ENCODE measurements at regions not wholly inside any gene's neighbourhood (a gene's known extent, or its start where the extent isn't known, plus 50 kb on each side); places are given as distances from the start of the nearest gene placed in this dataset.

DNA sequence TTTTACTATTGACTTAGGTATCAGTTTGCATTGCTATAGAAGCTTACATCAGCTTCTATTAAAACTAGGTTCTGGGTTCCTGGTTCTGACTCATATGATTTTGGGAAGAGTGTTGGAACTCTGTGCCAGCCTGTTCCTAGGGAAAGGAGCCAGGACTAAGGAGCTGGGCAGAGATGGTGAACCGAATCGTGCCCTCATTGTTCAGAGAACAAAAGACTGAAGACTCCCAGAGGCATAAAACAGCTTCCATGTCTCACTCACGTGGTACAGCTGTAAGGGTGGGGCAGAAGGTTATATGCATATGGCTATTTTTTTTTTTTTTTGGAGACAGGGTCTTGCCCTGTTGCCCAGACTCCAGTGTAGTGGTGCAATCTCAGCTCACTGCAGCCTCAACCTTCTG is 89.1 kb upstream of the THBS2 start:
- no peaks in the 10 kb centered on the region for H3K4me1 ChIP-seq (ENCODE audit: control insufficient read depth in 5 of 5, insufficient read depth in 5 of 5, low read length in 5 of 5)
- no peaks in the 10 kb centered on the region for H3K27me3 ChIP-seq (ENCODE audit: control insufficient read depth in 3 of 3, insufficient read depth in 3 of 3, low read length in 2 of 3)
- 67 to 73% methylated on average over 3 of the region's 3 CpGs for WGBS, 2 donors
- ATAC-seq (ENCODE audit: insufficient read depth, low FRiP score) (no peak), DNase-seq (no peak)
- H3K4me3 ChIP-seq: no peak overlapping the region
- no peak overlapping the region for H3K9ac ChIP-seq (ENCODE audit: insufficient read depth in 1 of 2, low read length in 2 of 2)
- H3K36me3 ChIP-seq (ENCODE audit: control insufficient read depth in 4 of 4, insufficient read depth in 4 of 4, low read length in 4 of 4): no peaks in the 10 kb centered on the region
- H3K27ac ChIP-seq (ENCODE audit: low read depth in 1 of 2, low read length in 1 of 2): no peak overlapping the region
- peaks cover 0 to 4% (median 0%) of the 10 kb centered on the region in 4 donors for H3K9me3 ChIP-seq (ENCODE audit: control insufficient read depth in 4 of 4, insufficient read depth in 3 of 4, low read length in 3 of 4)
- no peak for TF ChIP-seq CTCF (IDR thresholded peaks at IDR 0.05; ENCODE audit: control extremely low read depth, extremely low read depth)

- TF ChIP-seq CTCF (IDR thresholded peaks at IDR 0.05; ENCODE audit: control extremely low read depth, extremely low read depth): no peak
- Histone ChIP-seq H3K4me3 (no peak overlapping the region), H3K36me3 (ENCODE audit: control insufficient read depth in 4 of 4, insufficient read depth in 4 of 4, low read length in 4 of 4) (no peaks in the 10 kb centered on the region), H3K27ac (ENCODE audit: low read depth in 1 of 2, low read length in 1 of 2) (no peak overlapping the region), H3K4me1 (ENCODE audit: control insufficient read depth in 5 of 5, insufficient read depth in 5 of 5, low read length in 5 of 5) (no peaks in the 10 kb centered on the region), H3K27me3 (ENCODE audit: control insufficient read depth in 3 of 3, insufficient read depth in 3 of 3, low read length in 2 of 3) (no peaks in the 10 kb centered on the region), H3K9me3 (ENCODE audit: control insufficient read depth in 4 of 4, insufficient read depth in 3 of 4, low read length in 3 of 4) (peaks cover 0 to 4% (median 0%) of the 10 kb centered on the region in 4 donors), H3K9ac (ENCODE audit: insufficient read depth in 1 of 2, low read length in 2 of 2) (no peak overlapping the region)
- DNase-seq (no peak), ATAC-seq (ENCODE audit: insufficient read depth, low FRiP score) (no peak)
- WGBS, 2 donors: 84 to 96% methylated on average over 5 of the region's 5 CpGs
Measured at GRCh38 chr6:169341706-169342105, 88.1 kb upstream of the THBS2 start.

DNA sequence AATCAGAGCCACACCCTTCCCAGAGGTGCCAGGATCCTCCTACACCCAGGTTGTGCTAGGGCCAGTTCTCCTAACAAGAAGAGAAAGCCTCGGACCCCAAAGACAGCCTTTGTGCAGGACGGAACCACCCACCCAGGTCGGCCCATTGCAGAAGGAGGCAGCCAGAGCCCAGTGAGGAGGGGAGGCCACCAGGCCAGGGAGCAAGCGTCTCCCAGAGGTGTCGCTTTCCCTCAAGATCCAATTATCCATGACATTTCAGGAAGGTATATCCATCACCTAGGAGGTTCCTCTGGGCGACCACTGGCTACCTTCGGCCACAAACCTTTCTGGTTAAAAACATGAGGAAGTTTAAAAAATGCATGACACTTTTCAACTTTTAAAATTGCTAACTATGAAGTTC is 87.4 kb upstream of the THBS2 start:
- peaks cover 0 to 3% (median 0%) of the 10 kb centered on the region in 4 donors for H3K9me3 ChIP-seq (ENCODE audit: control insufficient read depth in 4 of 4, insufficient read depth in 3 of 4, low read length in 3 of 4)
- DNase-seq (no peak), ATAC-seq (ENCODE audit: insufficient read depth, low FRiP score) (no peak)
- no peaks in the 10 kb centered on the region for H3K27me3 ChIP-seq (ENCODE audit: control insufficient read depth in 3 of 3, insufficient read depth in 3 of 3, low read length in 2 of 3)
- H3K27ac ChIP-seq (ENCODE audit: low read depth in 1 of 2, low read length in 1 of 2): no peak overlapping the region
- no peak for TF ChIP-seq CTCF (IDR thresholded peaks at IDR 0.05; ENCODE audit: control extremely low read depth, extremely low read depth)
- H3K9ac ChIP-seq (ENCODE audit: insufficient read depth in 1 of 2, low read length in 2 of 2): no peak overlapping the region
- H3K4me1 ChIP-seq (ENCODE audit: control insufficient read depth in 5 of 5, insufficient read depth in 5 of 5, low read length in 5 of 5): no peaks in the 10 kb centered on the region
- WGBS, 2 donors: 91 to 93% methylated on average over 7 of the region's 7 CpGs
- no peaks in the 10 kb centered on the region for H3K36me3 ChIP-seq (ENCODE audit: control insufficient read depth in 4 of 4, insufficient read depth in 4 of 4, low read length in 4 of 4)
- H3K4me3 ChIP-seq: no peak overlapping the region

- no peaks in the 10 kb centered on the region for H3K4me1 ChIP-seq (ENCODE audit: control insufficient read depth in 5 of 5, insufficient read depth in 5 of 5, low read length in 5 of 5)
- no peak for TF ChIP-seq CTCF (IDR thresholded peaks at IDR 0.05; ENCODE audit: control extremely low read depth, extremely low read depth)
Measured at GRCh38 chr6:169340395-169340794, 86.7 kb upstream of the THBS2 start.

More at GRCh38 chr6:169340395-169340794, 86.7 kb upstream of the THBS2 start:
- no peaks in the 10 kb centered on the region for H3K36me3 ChIP-seq (ENCODE audit: control insufficient read depth in 4 of 4, insufficient read depth in 4 of 4, low read length in 4 of 4)
- ATAC-seq (ENCODE audit: insufficient read depth, low FRiP score) (no peak), DNase-seq (no peak)
- no peaks in the 10 kb centered on the region for H3K27me3 ChIP-seq (ENCODE audit: control insufficient read depth in 3 of 3, insufficient read depth in 3 of 3, low read length in 2 of 3)
- no peak overlapping the region for H3K27ac ChIP-seq (ENCODE audit: low read depth in 1 of 2, low read length in 1 of 2)
- no peak overlapping the region for H3K9ac ChIP-seq (ENCODE audit: insufficient read depth in 1 of 2, low read length in 2 of 2)
- no peaks in the 10 kb centered on the region for H3K9me3 ChIP-seq (ENCODE audit: control insufficient read depth in 4 of 4, insufficient read depth in 3 of 4, low read length in 3 of 4)
- WGBS, 2 donors: 86 to 87% methylated on average over 20 of the region's 20 CpGs
- no peak overlapping the region for H3K4me3 ChIP-seq
